ENCODE measurements at regions not wholly inside any gene's neighbourhood (a gene's known extent, or its start where the extent isn't known, plus 50 kb on each side); places are given as distances from the start of the nearest gene placed in this dataset.

DNA sequence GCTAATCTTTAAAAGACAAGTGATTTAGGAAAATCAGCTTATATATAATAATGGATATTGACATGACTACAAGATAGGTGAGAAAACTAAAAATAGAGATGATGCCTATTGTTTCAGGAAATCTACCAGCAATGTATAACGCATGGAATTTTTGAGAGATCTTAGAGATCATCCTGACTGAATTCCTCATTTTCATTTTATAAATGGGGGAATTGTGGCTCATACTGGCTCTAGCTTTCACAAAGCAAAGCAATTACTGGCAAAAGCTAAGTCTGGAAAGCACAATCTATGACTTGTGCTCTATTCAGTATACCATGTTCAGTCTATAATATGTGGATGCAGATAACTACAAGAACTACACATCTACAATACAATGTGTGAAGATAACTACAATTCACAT is 51.9 kb upstream of the FANCL start:
- Histone ChIP-seq H3K27ac (no peak overlapping the region), H3K4me1 (no peaks in the 10 kb centered on the region), H3K27me3 (no peaks in the 10 kb centered on the region), H3K9me3 (no peaks in the 10 kb centered on the region), H3K36me3 (no peaks in the 10 kb centered on the region), H3K4me3 (no peak overlapping the region)
- intact Hi-C loops (cut with DNase I; ENCODE audit: low total_unique reads), result no loop called here
- no peak for DNase-seq (ENCODE audit: low spot score in 2 of 2)
- TF ChIP-seq, protein P1, sequence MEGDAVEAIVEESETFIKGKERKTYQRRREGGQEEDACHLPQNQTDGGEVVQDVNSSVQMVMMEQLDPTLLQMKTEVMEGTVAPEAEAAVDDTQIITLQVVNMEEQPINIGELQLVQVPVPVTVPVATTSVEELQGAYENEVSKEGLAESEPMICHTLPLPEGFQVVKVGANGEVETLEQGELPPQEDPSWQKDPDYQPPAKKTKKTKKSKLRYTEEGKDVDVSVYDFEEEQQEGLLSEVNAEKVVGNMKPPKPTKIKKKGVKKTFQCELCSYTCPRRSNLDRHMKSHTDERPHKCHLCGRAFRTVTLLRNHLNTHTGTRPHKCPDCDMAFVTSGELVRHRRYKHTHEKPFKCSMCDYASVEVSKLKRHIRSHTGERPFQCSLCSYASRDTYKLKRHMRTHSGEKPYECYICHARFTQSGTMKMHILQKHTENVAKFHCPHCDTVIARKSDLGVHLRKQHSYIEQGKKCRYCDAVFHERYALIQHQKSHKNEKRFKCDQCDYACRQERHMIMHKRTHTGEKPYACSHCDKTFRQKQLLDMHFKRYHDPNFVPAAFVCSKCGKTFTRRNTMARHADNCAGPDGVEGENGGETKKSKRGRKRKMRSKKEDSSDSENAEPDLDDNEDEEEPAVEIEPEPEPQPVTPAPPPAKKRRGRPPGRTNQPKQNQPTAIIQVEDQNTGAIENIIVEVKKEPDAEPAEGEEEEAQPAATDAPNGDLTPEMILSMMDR (IDR thresholded peaks at IDR 0.05), result no peak
- TF ChIP-seq POLR2AphosphoS5 (IDR thresholded peaks at IDR 0.05) (no peak), POLR2A (IDR thresholded peaks at IDR 0.05) (no peak)

DNA sequence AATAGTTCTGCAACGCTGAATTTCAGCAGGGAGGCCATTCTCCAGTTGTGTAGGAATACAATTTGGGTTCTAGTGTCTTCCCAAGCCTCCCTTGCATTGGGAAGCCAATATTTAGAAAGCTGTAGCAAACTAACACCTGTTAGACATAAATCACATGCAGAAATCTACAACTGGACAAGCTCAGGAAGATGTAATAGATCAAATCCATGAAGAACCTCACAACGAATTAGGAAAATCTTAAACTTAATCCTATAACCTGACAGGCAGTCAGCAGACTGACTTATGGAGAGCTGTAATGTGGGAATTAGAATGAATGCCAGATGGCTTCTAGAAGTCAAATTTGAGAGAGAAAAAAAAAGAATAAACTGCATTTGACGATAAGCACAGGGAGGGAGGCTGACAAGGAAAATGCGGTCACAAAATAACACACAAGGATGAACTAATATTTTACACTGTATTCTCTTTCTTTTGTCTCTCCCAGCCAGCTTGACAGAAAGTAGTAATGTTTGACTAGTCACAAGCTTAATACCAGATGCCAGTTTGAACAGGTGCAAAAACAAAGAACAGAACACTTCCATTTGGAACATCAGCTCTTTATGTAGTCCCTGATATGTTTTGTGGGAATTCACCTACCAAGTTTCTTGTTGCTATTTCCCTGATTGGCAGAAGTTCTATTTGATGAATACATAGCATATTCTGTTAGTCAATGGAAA is 50.8 kb upstream of the FANCL start:
- TF ChIP-seq POLR2A (IDR thresholded peaks at IDR 0.05) (no peak), POLR2AphosphoS5 (IDR thresholded peaks at IDR 0.05) (no peak)
- TF ChIP-seq, protein P1 (IDR thresholded peaks at IDR 0.05), result no peak
- intact Hi-C loops (cut with DNase I; ENCODE audit: low total_unique reads), result no loop called here
- H3K27ac ChIP-seq, result no peak overlapping the region
- H3K4me1 ChIP-seq, result no peaks in the 10 kb centered on the region
- H3K36me3 ChIP-seq, result no peaks in the 10 kb centered on the region
- H3K4me3 ChIP-seq, result no peak overlapping the region
- no peak for DNase-seq (ENCODE audit: low spot score in 2 of 2)
- no peaks in the 10 kb centered on the region for H3K9me3 ChIP-seq
- H3K27me3 ChIP-seq, result no peaks in the 10 kb centered on the region
